ENCODE measurements at regions not wholly inside any gene's neighbourhood (a gene's known extent, or its start where the extent isn't known, plus 50 kb on each side); places are given as distances from the start of the nearest gene placed in this dataset.

GRCh38 chr13:70253834-70254233 lies 145.6 kb upstream of the KLHL1 start:
- no peak overlapping the region for H2AFZ ChIP-seq (ENCODE audit: low read depth, low read length)
- H3K4me1 ChIP-seq (ENCODE audit: control insufficient read depth, insufficient read depth, low read depth, low read length), result no peaks in the 10 kb centered on the region
- H3K14ac ChIP-seq (ENCODE audit: low read length in 2 of 2), result no peak overlapping the region
- H2BK120ac ChIP-seq (ENCODE audit: low read depth, low read length), result no peak overlapping the region
- H4K8ac ChIP-seq (ENCODE audit: low read length), result no peak overlapping the region
- no peak overlapping the region for H3K23ac ChIP-seq (ENCODE audit: low read length in 2 of 2)
- no peaks in the 10 kb centered on the region for H3K27me3 ChIP-seq (ENCODE audit: control insufficient read depth in 1 of 2, insufficient read depth in 1 of 2, low read length in 2 of 2)
- H2BK15ac ChIP-seq (ENCODE audit: low read depth, poor library complexity, severe bottlenecking), result no peak overlapping the region
- no peak overlapping the region for H3K4me2 ChIP-seq (ENCODE audit: low read length, poor library complexity, severe bottlenecking)
- no peak overlapping the region for H2BK5ac ChIP-seq (ENCODE audit: low read depth, low read length, poor library complexity, severe bottlenecking)
- WGBS, result no CpG with 5 or more reads among the region's 1 CpG
- H3K36me3 ChIP-seq (ENCODE audit: control insufficient read depth in 1 of 2, insufficient read depth in 2 of 2, low read depth in 1 of 2, low read length in 2 of 2), result no peaks in the 10 kb centered on the region
- peak; percentile 48 for DNase-seq
- no peaks in the 10 kb centered on the region for H3K9me3 ChIP-seq (ENCODE audit: control insufficient read depth, low read length)
- H4K91ac ChIP-seq (ENCODE audit: low read length), result no peak overlapping the region
- no peak overlapping the region for H3K4me3 ChIP-seq (ENCODE audit: insufficient read depth in 1 of 2, low read depth in 1 of 2, low read length in 2 of 2)
- H3K18ac ChIP-seq (ENCODE audit: low read depth in 1 of 2, low read length in 2 of 2), result no peak overlapping the region
- H2BK12ac ChIP-seq (ENCODE audit: low read length in 2 of 2), result no peak overlapping the region
- no peak overlapping the region for H3K27ac ChIP-seq (ENCODE audit: low read length, poor library complexity, severe bottlenecking)
- no peak overlapping the region for H3K9ac ChIP-seq (ENCODE audit: low read length)
- no peak overlapping the region for H3K4ac ChIP-seq (ENCODE audit: low read depth in 1 of 2, low read length in 2 of 2)
- no peaks in the 10 kb centered on the region for H3K79me1 ChIP-seq (replicated peaks; ENCODE audit: low read length, poor library complexity, severe bottlenecking)
- no peak overlapping the region for H2AK5ac ChIP-seq (ENCODE audit: low read length, severe bottlenecking)

- no peak overlapping the region for H3K9ac ChIP-seq (ENCODE audit: low read length)
- H3K14ac ChIP-seq (ENCODE audit: low read length in 2 of 2), result no peak overlapping the region
- no peak overlapping the region for H2BK5ac ChIP-seq (ENCODE audit: low read depth, low read length, poor library complexity, severe bottlenecking)
- H3K9me3 ChIP-seq (ENCODE audit: control insufficient read depth, low read length), result no peaks in the 10 kb centered on the region
- H2BK12ac ChIP-seq (ENCODE audit: low read length in 2 of 2), result no peak overlapping the region
- H3K18ac ChIP-seq (ENCODE audit: low read depth in 1 of 2, low read length in 2 of 2), result no peak overlapping the region
- no peak overlapping the region for H3K27ac ChIP-seq (ENCODE audit: low read length, poor library complexity, severe bottlenecking)
- H2AK5ac ChIP-seq (ENCODE audit: low read length, severe bottlenecking), result no peak overlapping the region
- H3K4me3 ChIP-seq (ENCODE audit: insufficient read depth in 1 of 2, low read depth in 1 of 2, low read length in 2 of 2), result no peak overlapping the region
- H2BK15ac ChIP-seq (ENCODE audit: low read depth, poor library complexity, severe bottlenecking), result no peak overlapping the region
- H3K36me3 ChIP-seq (ENCODE audit: control insufficient read depth in 1 of 2, insufficient read depth in 2 of 2, low read depth in 1 of 2, low read length in 2 of 2), result no peaks in the 10 kb centered on the region
- no peak for DNase-seq
- no peaks in the 10 kb centered on the region for H3K79me1 ChIP-seq (replicated peaks; ENCODE audit: low read length, poor library complexity, severe bottlenecking)
- no peak overlapping the region for H4K91ac ChIP-seq (ENCODE audit: low read length)
- H3K4me1 ChIP-seq (ENCODE audit: control insufficient read depth, insufficient read depth, low read depth, low read length), result no peaks in the 10 kb centered on the region
- H2BK120ac ChIP-seq (ENCODE audit: low read depth, low read length), result no peak overlapping the region
- no CpG with 5 or more reads among the region's 2 CpGs for WGBS
- H3K23ac ChIP-seq (ENCODE audit: low read length in 2 of 2), result no peak overlapping the region
- H2AFZ ChIP-seq (ENCODE audit: low read depth, low read length), result no peak overlapping the region
- no peak overlapping the region for H4K8ac ChIP-seq (ENCODE audit: low read length)
- no peaks in the 10 kb centered on the region for H3K27me3 ChIP-seq (ENCODE audit: control insufficient read depth in 1 of 2, insufficient read depth in 1 of 2, low read length in 2 of 2)
- no peak overlapping the region for H3K4me2 ChIP-seq (ENCODE audit: low read length, poor library complexity, severe bottlenecking)
- no peak overlapping the region for H3K4ac ChIP-seq (ENCODE audit: low read depth in 1 of 2, low read length in 2 of 2)
These were observed 145.2 kb upstream of the KLHL1 start for GRCh38 chr13:70253411-70253810.

- Histone ChIP-seq H2AFZ (ENCODE audit: low read depth, low read length) (no peak overlapping the region), H3K79me1 (replicated peaks; ENCODE audit: low read length, poor library complexity, severe bottlenecking) (no peaks in the 10 kb centered on the region)
- WGBS, result 88% methylated on average over 8 of the region's 8 CpGs
These were observed 141.2 kb upstream of the KLHL1 start for GRCh38 chr13:70249332-70250064.

GRCh38 chr13:70237131-70237530 lies 128.9 kb upstream of the KLHL1 start:
- H3K36me3 ChIP-seq (ENCODE audit: control insufficient read depth in 1 of 2, insufficient read depth in 2 of 2, low read depth in 1 of 2, low read length in 2 of 2), result no peaks in the 10 kb centered on the region
- H3K27ac ChIP-seq (ENCODE audit: low read length, poor library complexity, severe bottlenecking), result no peak overlapping the region
- no peak overlapping the region for H3K14ac ChIP-seq (ENCODE audit: low read length in 2 of 2)
- H3K79me1 ChIP-seq (replicated peaks; ENCODE audit: low read length, poor library complexity, severe bottlenecking), result no peaks in the 10 kb centered on the region
- H3K4me3 ChIP-seq (ENCODE audit: insufficient read depth in 1 of 2, low read depth in 1 of 2, low read length in 2 of 2), result no peak overlapping the region
- no peak overlapping the region for H4K8ac ChIP-seq (ENCODE audit: low read length)
- H2BK120ac ChIP-seq (ENCODE audit: low read depth, low read length), result no peak overlapping the region
- no peak overlapping the region for H2BK12ac ChIP-seq (ENCODE audit: low read length in 2 of 2)
- no peak overlapping the region for H2AFZ ChIP-seq (ENCODE audit: low read depth, low read length)
- H3K18ac ChIP-seq (ENCODE audit: low read depth in 1 of 2, low read length in 2 of 2), result no peak overlapping the region
- H2BK5ac ChIP-seq (ENCODE audit: low read depth, low read length, poor library complexity, severe bottlenecking), result no peak overlapping the region
- no peak overlapping the region for H3K4me2 ChIP-seq (ENCODE audit: low read length, poor library complexity, severe bottlenecking)
- no peak overlapping the region for H2AK5ac ChIP-seq (ENCODE audit: low read length, severe bottlenecking)
- peak; percentile 61 for DNase-seq
- H3K4me1 ChIP-seq (ENCODE audit: control insufficient read depth, insufficient read depth, low read depth, low read length), result no peaks in the 10 kb centered on the region
- H3K9me3 ChIP-seq (ENCODE audit: control insufficient read depth, low read length), result peaks cover 7% of the 10 kb centered on the region
- no peak overlapping the region for H3K4ac ChIP-seq (ENCODE audit: low read depth in 1 of 2, low read length in 2 of 2)
- H3K27me3 ChIP-seq (ENCODE audit: control insufficient read depth in 1 of 2, insufficient read depth in 1 of 2, low read length in 2 of 2), result no peaks in the 10 kb centered on the region
- no peak overlapping the region for H3K9ac ChIP-seq (ENCODE audit: low read length)
- H2BK15ac ChIP-seq (ENCODE audit: low read depth, poor library complexity, severe bottlenecking), result no peak overlapping the region
- no peak overlapping the region for H4K91ac ChIP-seq (ENCODE audit: low read length)
- H3K23ac ChIP-seq (ENCODE audit: low read length in 2 of 2), result no peak overlapping the region

More at GRCh38 chr13:70249332-70250064, 141.2 kb upstream of the KLHL1 start:
- no peak overlapping the region for H2AK5ac ChIP-seq (ENCODE audit: low read length, severe bottlenecking)
- peak overlapping the region; percentile 63 to 94 for H3K18ac ChIP-seq (ENCODE audit: low read depth in 1 of 2, low read length in 2 of 2)
- peak overlapping the region; percentile 85 for H4K91ac ChIP-seq (ENCODE audit: low read length)
- peak overlapping the region; percentile 94 for H2BK120ac ChIP-seq (ENCODE audit: low read depth, low read length)
- H3K27ac ChIP-seq (ENCODE audit: low read length, poor library complexity, severe bottlenecking), result peak overlapping the region; percentile 36
- H3K4me2 ChIP-seq (ENCODE audit: low read length, poor library complexity, severe bottlenecking), result no peak overlapping the region
- no peaks in the 10 kb centered on the region for H3K36me3 ChIP-seq (ENCODE audit: control insufficient read depth in 1 of 2, insufficient read depth in 2 of 2, low read depth in 1 of 2, low read length in 2 of 2)
- H3K27me3 ChIP-seq (ENCODE audit: control insufficient read depth in 1 of 2, insufficient read depth in 1 of 2, low read length in 2 of 2), result no peaks in the 10 kb centered on the region
- H2BK5ac ChIP-seq (ENCODE audit: low read depth, low read length, poor library complexity, severe bottlenecking), result no peak overlapping the region
- peak overlapping the region; percentile 63 for H2BK15ac ChIP-seq (ENCODE audit: low read depth, poor library complexity, severe bottlenecking)
- no peak overlapping the region for H3K9ac ChIP-seq (ENCODE audit: low read length)
- H4K8ac ChIP-seq (ENCODE audit: low read length), result peak overlapping the region; percentile 98
- no peak overlapping the region for H3K4me3 ChIP-seq (ENCODE audit: insufficient read depth in 1 of 2, low read depth in 1 of 2, low read length in 2 of 2)
- no peak overlapping the region for H3K14ac ChIP-seq (ENCODE audit: low read length in 2 of 2)
- DNase-seq, result peak; percentile 91
- no peaks in the 10 kb centered on the region for H3K4me1 ChIP-seq (ENCODE audit: control insufficient read depth, insufficient read depth, low read depth, low read length)
- H3K4ac ChIP-seq (ENCODE audit: low read depth in 1 of 2, low read length in 2 of 2), result peak overlapping the region; percentile 21 to 93
- H3K9me3 ChIP-seq (ENCODE audit: control insufficient read depth, low read length), result no peaks in the 10 kb centered on the region
- peak overlapping the region; percentile 19 to 99 for H2BK12ac ChIP-seq (ENCODE audit: low read length in 2 of 2)
- no peak overlapping the region for H3K23ac ChIP-seq (ENCODE audit: low read length in 2 of 2)
